Stimulated activated naive CD8-positive, alpha-beta T cell treated with anti-CD3 and anti-CD28 coated beads, Interleukin-15, Interleukin-2, amounts not matched to agents 100 ng/mL and 50 ng/mL, for 24 hours (primary cell): ENCODE measurements at regions not wholly inside any gene's neighbourhood (a gene's known extent, or its start where the extent isn't known, plus 50 kb on each side); places are given as distances from the start of the nearest gene placed in this dataset.

ENCODE experiments used
- H3K27ac Mint-ChIP-seq: one replicate; pipeline ENCODE4 v1.8.0; 2021; ENCODE audit warnings: mild to moderate bottlenecking, mixed read lengths
- H3K27me3 Mint-ChIP-seq: one replicate; pipeline ENCODE4 v1.8.0; 2021; ENCODE audit warnings: mixed read lengths
- H3K36me3 Mint-ChIP-seq: one replicate; pipeline ENCODE4 v1.8.0; 2021; ENCODE audit warnings: low read depth, mixed read lengths
- H3K4me1 Mint-ChIP-seq: one replicate; pipeline ENCODE4 v1.8.0; 2021; ENCODE audit warnings: low read depth, mixed read lengths
- H3K4me3 Mint-ChIP-seq: one replicate; pipeline ENCODE4 v1.8.0; 2021; ENCODE audit warnings: mild to moderate bottlenecking, mixed read lengths
- H3K9me3 Mint-ChIP-seq: one replicate; pipeline ENCODE4 v1.8.0; 2021; ENCODE audit warnings: mixed read lengths

DNA sequence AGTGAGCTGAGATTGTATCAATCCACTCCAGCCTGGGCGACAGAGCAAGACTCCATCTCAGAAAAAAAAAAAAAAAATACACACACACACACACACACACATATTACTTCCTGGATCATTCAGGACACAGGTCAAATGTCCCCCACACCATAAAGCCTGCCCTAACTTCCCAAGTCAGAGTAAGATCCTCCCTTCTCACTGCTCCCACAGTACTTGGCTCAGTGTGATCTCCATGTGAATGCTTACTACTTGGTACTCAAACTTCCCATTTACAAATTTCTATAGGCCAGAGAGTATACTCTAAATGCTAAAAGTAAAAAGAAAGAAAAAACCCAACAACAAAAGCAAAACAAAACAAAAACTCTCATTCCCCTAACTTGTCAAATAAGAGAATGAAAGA is 386.8 kb downstream of the SLITRK6 start:
- no peaks in the 10 kb centered on the region for H3K27me3 Mint-ChIP-seq
- no peak overlapping the region for H3K4me3 Mint-ChIP-seq
- no peak overlapping the region for H3K27ac Mint-ChIP-seq
- no peaks in the 10 kb centered on the region for H3K36me3 Mint-ChIP-seq
- H3K4me1 Mint-ChIP-seq, result no peaks in the 10 kb centered on the region
- H3K9me3 Mint-ChIP-seq, result no peaks in the 10 kb centered on the region

DNA sequence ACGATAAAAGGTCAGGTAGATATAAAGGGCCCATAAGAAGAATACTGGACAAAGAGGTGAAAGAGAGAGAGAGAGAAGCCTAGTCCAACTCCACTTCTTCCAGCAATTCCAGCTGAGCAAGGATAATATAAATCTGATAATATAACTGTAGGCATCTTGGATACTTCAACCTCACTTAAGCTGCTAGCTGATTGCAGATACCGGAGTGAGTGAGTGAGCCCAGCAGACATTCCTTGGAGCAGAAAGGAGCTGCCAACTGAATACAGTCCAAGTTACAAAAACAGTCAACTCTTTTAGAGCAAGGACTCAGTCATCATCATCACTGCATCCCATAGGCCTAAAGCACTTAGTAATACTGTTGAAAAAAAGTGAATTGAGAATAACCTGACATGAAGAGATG is 387.6 kb downstream of the SLITRK6 start:
- Mint-ChIP-seq H3K4me1 (no peaks in the 10 kb centered on the region), H3K9me3 (no peaks in the 10 kb centered on the region), H3K4me3 (no peak overlapping the region), H3K27ac (no peak overlapping the region), H3K36me3 (no peaks in the 10 kb centered on the region), H3K27me3 (no peaks in the 10 kb centered on the region)

- no peak overlapping the region for H3K27ac Mint-ChIP-seq
- no peaks in the 10 kb centered on the region for H3K27me3 Mint-ChIP-seq
- H3K4me3 Mint-ChIP-seq, result no peak overlapping the region
- no peaks in the 10 kb centered on the region for H3K4me1 Mint-ChIP-seq
- H3K36me3 Mint-ChIP-seq, result no peaks in the 10 kb centered on the region
- no peaks in the 10 kb centered on the region for H3K9me3 Mint-ChIP-seq
Measured at GRCh38 chr13:85408415-85408814, 390.8 kb downstream of the SLITRK6 start.

- Mint-ChIP-seq H3K9me3 (no peaks in the 10 kb centered on the region), H3K4me1 (no peaks in the 10 kb centered on the region), H3K27ac (no peak overlapping the region), H3K36me3 (no peaks in the 10 kb centered on the region), H3K27me3 (no peaks in the 10 kb centered on the region), H3K4me3 (no peak overlapping the region)
Measured at GRCh38 chr13:85406269-85406975, 392.8 kb downstream of the SLITRK6 start.

DNA sequence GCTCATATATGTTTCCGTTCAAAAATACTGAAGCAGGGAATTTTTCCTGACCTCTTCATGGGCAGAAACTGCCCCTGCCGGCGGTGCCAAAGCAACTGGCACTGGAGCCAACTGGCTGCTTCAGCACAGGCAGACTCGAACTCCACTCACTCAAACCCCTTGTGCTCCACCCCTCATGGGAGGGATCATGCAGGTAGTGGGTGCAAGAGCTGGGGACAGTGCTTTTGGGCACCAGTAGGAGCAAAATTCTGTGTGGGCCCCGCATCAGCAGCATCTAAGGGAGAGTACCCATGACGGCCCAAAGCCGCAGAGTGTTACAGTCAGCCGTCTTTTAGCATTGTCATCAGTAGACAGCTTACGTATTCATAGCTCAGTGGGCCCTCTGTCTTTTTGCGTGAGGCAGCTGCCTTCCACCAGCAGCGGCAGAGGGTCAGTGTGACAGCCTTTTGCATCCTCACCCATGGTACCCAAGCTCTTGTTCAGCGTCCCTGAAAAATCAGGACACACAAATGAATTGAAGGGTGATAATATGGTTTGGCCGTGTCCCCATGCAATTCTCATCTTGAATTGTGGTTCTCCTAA is 393.8 kb downstream of the SLITRK6 start:
- no peaks in the 10 kb centered on the region for H3K36me3 Mint-ChIP-seq
- H3K27ac Mint-ChIP-seq, result no peak overlapping the region
- H3K4me1 Mint-ChIP-seq, result no peaks in the 10 kb centered on the region
- H3K4me3 Mint-ChIP-seq, result no peak overlapping the region
- no peaks in the 10 kb centered on the region for H3K9me3 Mint-ChIP-seq
- no peaks in the 10 kb centered on the region for H3K27me3 Mint-ChIP-seq

- H3K9me3 Mint-ChIP-seq, result no peaks in the 10 kb centered on the region
- H3K27me3 Mint-ChIP-seq, result no peaks in the 10 kb centered on the region
- no peaks in the 10 kb centered on the region for H3K36me3 Mint-ChIP-seq
- H3K4me1 Mint-ChIP-seq, result no peaks in the 10 kb centered on the region
- H3K27ac Mint-ChIP-seq, result no peak overlapping the region
- no peak overlapping the region for H3K4me3 Mint-ChIP-seq
Measured at GRCh38 chr13:85386424-85386823, 412.8 kb downstream of the SLITRK6 start.

GRCh38 chr13:85383291-85383690 is 415.9 kb downstream of the SLITRK6 start:
- Mint-ChIP-seq H3K27me3 (no peaks in the 10 kb centered on the region), H3K4me3 (no peak overlapping the region), H3K27ac (no peak overlapping the region), H3K9me3 (no peaks in the 10 kb centered on the region), H3K4me1 (no peaks in the 10 kb centered on the region), H3K36me3 (no peaks in the 10 kb centered on the region)

- no peak overlapping the region for H3K27ac Mint-ChIP-seq
- no peaks in the 10 kb centered on the region for H3K4me1 Mint-ChIP-seq
- H3K9me3 Mint-ChIP-seq, result no peaks in the 10 kb centered on the region
- H3K36me3 Mint-ChIP-seq, result no peaks in the 10 kb centered on the region
- no peaks in the 10 kb centered on the region for H3K27me3 Mint-ChIP-seq
- H3K4me3 Mint-ChIP-seq, result no peak overlapping the region
Measured at GRCh38 chr13:85381082-85381481, 418.1 kb downstream of the SLITRK6 start.

DNA sequence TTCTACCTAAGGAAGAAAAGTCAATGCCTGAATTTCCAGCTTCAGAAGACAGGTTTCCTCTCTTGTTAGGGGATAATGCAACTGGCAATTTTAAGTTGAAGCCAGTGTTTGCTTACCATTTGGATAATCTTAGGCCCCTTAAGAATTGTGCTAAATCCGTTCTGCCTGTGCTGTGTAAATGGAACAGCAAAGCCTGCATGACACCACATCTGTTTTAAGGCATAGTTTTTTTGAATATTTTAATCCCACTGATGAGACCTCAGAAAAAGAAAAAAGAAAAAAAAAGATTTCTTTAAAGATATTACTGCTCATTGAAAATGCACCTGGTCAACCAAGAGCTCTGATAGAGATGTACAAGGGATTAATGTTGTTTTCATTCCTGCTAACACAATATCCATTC is 419.2 kb downstream of the SLITRK6 start:
- H3K27ac Mint-ChIP-seq, result no peak overlapping the region
- no peaks in the 10 kb centered on the region for H3K4me1 Mint-ChIP-seq
- H3K36me3 Mint-ChIP-seq, result no peaks in the 10 kb centered on the region
- H3K9me3 Mint-ChIP-seq, result no peaks in the 10 kb centered on the region
- no peaks in the 10 kb centered on the region for H3K27me3 Mint-ChIP-seq
- no peak overlapping the region for H3K4me3 Mint-ChIP-seq

DNA sequence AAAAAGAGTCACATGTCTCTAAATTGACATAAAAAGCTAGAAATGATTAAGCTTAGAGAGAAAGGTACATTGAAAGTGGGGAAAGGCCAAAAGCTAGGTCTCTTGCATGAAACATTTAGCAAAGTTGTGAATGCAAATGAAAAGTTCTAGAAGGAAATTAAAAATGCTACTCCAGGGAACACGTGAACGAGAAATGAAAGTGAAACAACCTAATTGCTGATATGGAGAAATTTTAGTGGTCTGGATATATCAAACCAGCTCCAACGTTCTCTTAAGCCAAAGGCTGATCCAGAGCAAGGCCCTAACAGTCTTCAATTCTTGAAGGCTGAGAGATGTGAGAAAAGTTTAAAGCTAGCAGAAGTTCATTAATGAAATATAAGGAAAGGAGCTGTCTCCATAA is 419.8 kb downstream of the SLITRK6 start:
- Mint-ChIP-seq H3K9me3 (no peaks in the 10 kb centered on the region), H3K4me1 (no peaks in the 10 kb centered on the region), H3K36me3 (no peaks in the 10 kb centered on the region), H3K27ac (no peak overlapping the region), H3K4me3 (no peak overlapping the region), H3K27me3 (no peaks in the 10 kb centered on the region)

DNA sequence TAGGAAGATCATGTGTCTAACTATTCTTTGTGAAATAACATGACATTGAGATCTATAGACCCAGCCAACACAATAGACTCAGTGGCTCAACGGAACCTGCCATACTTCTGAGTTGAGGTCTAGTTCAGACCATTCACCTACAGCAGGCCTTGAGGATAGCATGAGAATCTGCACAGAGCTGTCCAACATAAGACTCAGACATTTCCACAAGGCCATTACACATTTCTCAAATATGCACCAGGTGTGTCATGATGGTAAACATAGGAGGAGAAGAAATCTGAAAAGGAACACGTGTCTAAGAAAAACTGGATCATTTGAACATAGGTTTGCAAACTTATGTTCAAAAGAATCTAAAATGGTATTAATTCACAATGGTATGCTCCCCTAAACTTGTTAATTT is 421.4 kb downstream of the SLITRK6 start:
- H3K4me3 Mint-ChIP-seq, result no peak overlapping the region
- H3K36me3 Mint-ChIP-seq, result no peaks in the 10 kb centered on the region
- H3K4me1 Mint-ChIP-seq, result no peaks in the 10 kb centered on the region
- H3K27ac Mint-ChIP-seq, result no peak overlapping the region
- H3K9me3 Mint-ChIP-seq, result no peaks in the 10 kb centered on the region
- no peaks in the 10 kb centered on the region for H3K27me3 Mint-ChIP-seq

GRCh38 chr13:85373322-85373721 is 425.9 kb downstream of the SLITRK6 start:
- Mint-ChIP-seq H3K9me3 (no peaks in the 10 kb centered on the region), H3K27me3 (no peaks in the 10 kb centered on the region), H3K27ac (no peak overlapping the region), H3K4me3 (no peak overlapping the region), H3K4me1 (no peaks in the 10 kb centered on the region), H3K36me3 (no peaks in the 10 kb centered on the region)

- Mint-ChIP-seq H3K4me3 (no peak overlapping the region), H3K27me3 (no peaks in the 10 kb centered on the region), H3K9me3 (no peaks in the 10 kb centered on the region), H3K36me3 (no peaks in the 10 kb centered on the region), H3K4me1 (no peaks in the 10 kb centered on the region), H3K27ac (no peak overlapping the region)
Measured at GRCh38 chr13:85371254-85371653, 428.0 kb downstream of the SLITRK6 start.

GRCh38 chr13:85368686-85369085 is 430.5 kb downstream of the SLITRK6 start:
- H3K4me3 Mint-ChIP-seq, result no peak overlapping the region
- no peaks in the 10 kb centered on the region for H3K4me1 Mint-ChIP-seq
- H3K27me3 Mint-ChIP-seq, result no peaks in the 10 kb centered on the region
- no peak overlapping the region for H3K27ac Mint-ChIP-seq
- H3K36me3 Mint-ChIP-seq, result no peaks in the 10 kb centered on the region
- H3K9me3 Mint-ChIP-seq, result no peaks in the 10 kb centered on the region

GRCh38 chr13:85367887-85368286 is 431.3 kb downstream of the SLITRK6 start:
- no peaks in the 10 kb centered on the region for H3K27me3 Mint-ChIP-seq
- H3K27ac Mint-ChIP-seq, result no peak overlapping the region
- no peak overlapping the region for H3K4me3 Mint-ChIP-seq
- H3K36me3 Mint-ChIP-seq, result no peaks in the 10 kb centered on the region
- no peaks in the 10 kb centered on the region for H3K9me3 Mint-ChIP-seq
- H3K4me1 Mint-ChIP-seq, result no peaks in the 10 kb centered on the region

- Mint-ChIP-seq H3K4me1 (no peaks in the 10 kb centered on the region), H3K36me3 (no peaks in the 10 kb centered on the region), H3K27ac (no peak overlapping the region), H3K27me3 (no peaks in the 10 kb centered on the region), H3K4me3 (no peak overlapping the region), H3K9me3 (no peaks in the 10 kb centered on the region)
Measured at GRCh38 chr13:85366759-85367417, 432.3 kb downstream of the SLITRK6 start.
